SW480 (cell line): ENCODE measurements at regions not wholly inside any gene's neighbourhood (a gene's known extent, or its start where the extent isn't known, plus 50 kb on each side); places are given as distances from the start of the nearest gene placed in this dataset.
A peak's percentile ranks its signal among the peaks of the same experiment; 100 is the strongest.

Experiments used
- DNase-seq: peaks from one replicate; pipeline ENCODE4 v3.0.0-alpha.2; 2016; ENCODE audit warnings: low spot score

DNA sequence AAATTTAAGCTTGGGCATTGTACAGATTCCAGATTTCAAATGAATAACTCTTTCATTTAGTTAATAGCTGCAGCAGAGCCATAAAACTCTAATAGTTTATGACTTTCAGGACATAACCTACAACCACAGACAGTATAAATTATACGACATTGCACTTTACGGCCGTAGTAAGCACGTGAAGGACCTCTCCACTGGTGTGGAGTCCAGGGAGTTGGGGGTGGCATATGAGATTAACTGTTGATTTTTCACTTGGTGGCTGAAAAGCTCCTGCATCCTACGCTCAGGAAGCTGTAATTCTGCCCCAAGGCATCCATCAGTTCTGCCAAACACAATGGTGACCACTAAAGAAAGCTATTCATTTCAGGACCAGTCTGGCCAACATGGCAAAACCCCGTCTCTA is 376.2 kb downstream of the SOX11 start:
- DNase-seq = peak; percentile 11

DNA sequence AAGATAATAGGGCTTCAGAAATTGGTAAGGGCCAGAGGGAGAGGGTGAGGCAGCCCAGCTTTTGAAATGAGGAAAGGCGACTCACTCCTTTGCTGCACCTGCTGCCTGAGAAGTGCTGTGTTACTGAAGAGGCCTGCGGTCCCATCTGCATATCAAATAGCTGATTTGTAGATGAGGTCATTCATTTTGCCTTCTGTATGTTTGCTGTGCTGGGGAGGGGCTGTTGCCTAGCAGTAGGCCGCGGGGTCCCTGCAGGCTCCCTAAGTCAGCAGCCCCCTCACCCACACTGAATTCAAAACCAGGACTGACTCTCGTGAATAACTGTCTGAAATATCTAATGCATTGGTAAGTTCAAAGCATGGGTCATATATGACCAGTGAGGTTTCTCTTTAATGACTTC is 377.2 kb downstream of the SOX11 start:
- DNase-seq = peak; percentile 32

DNA sequence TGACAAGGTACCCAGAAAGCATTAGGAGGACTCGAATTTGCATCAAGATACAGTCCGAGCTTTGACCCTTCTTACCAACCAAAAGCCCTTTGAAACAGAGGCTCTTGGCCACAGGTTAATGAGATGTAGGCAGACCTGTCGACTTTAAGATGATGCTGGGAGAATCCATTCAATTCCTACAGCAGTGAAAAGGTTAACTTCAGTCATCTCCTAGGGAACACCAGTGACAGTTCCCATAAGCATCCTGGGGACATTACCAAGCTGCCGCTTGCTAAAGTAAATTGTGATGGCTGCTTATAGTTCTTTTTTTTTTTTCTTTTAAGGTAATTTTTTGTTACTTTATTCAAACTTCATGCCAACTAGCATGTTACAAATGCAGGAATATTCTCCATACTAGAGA is 379.3 kb downstream of the SOX11 start:
- DNase-seq = no peak

DNA sequence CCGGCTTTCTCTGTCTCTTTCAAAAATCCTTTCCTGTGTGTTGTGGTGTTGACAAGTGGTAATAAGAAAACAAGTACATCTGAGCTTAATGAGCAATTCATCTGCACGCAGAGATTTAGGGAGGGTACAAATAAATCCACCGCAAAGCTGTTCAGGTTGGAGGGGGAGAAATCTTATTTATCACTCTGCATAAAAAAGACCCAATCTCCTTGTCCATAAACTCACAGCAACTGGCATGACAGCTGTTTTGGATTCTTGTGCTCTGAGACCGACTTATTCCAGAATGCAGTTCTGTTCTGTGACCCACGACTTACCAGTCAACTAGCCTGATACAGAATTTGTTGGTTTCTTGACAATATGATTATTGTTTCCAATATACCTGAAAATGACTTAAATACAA is 380.1 kb downstream of the SOX11 start:
- DNase-seq = no peak

DNA sequence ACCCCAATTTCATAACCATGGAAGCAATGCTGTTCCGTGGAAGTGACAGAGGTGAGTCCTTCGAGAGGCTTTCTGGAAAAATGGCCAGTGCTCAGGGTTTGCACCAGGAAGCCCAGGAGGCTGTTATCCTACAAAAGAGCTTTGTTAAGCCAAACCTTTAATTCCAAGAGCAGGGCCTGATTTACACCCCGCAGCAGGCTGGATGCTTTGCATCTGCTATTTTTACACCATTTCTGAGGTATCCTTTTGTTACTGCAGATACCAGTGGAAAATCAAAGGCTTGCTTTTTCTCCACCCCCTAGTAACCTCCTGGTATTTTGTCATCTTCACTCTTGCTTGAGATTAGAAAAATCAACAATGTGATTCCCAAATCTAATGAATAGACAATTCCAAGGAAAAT is 380.6 kb downstream of the SOX11 start:
- no peak for DNase-seq

DNA sequence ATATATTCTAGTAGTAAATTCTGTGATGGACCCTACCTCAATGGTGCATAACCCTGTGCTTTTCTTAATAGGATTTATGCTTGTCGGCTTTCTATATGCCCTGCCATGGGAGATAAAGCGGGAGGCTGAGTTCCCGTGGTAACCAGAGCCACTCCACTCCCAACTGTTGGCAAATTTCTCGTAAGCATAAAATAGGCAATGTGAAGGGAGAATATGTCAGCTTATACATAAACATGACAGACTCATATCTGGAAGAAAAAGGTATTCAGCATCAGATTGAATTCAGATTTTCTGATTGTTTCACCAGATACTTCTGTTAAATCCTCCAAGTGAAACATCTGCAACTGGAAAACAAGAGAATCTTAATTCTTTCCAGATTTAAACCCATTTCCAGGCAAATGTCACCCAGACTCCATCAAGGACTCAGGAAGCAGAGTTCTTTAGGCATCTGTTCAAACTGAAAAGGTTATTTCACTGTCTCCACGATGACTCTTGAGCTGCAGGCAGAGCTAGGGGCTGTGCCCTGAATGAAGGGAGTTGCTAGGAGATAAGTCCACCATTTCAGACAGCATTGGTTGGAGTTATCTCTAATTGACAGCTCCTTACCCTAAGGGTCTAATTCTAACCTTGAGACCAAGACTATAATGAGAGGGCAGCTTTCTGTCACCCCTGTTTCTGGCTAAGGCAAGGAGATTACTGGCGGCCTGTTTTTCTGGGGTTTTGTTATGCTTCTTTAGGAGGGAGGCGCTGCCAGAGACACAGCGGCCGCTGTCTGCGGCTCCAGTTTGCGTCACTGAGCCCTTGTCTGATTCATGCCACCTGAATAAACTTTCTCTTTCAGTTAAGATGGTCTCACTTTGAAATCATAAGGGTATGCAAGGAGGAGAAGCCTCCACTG is 381.3 kb downstream of the SOX11 start:
- no peak for DNase-seq

DNA sequence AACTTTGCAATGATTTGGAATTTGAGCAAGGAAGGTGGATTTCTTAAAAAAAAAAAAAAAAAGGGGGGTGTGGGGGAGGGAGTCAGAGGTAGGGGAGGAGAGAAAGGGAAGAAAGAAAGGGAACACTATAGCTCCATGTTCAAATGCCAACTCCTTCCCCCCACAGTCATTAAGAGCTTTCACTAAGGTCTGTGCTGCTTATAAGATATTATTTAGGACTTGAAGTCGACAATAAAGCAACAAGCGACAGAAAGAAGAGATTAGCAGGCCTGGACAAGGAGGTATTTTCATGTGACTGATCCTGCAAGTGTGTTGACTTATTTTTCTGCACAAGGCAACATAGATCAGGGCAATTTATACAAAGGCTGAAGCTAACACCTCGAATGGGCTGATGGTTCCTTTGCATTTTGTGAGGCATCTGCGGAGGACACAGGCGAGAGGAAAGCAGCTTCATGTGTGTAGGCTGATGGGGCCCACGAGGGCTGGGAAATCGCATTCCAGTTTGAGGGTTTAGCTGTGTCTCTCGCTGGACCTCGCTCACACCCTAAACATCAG is 382.0 kb downstream of the SOX11 start:
- DNase-seq = no peak

DNA sequence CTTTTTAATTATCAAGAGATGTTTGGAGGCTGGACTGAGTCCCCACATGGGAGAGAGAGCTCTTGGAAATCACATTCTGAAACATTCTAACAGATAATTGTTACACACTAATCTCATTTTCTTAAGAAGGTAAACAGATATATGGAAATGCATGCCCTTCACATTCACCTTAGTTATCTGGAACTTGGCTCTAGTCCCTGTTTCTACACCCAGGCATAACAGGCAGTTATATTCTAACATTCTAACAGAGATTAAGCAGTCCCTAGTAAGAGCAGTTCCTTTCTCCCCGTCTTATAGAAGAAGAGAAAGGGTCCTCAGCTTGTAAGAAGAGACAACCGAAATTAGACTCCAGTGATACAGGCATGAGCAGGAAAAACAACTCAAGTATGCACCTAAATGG is 385.4 kb downstream of the SOX11 start:
- DNase-seq = no peak

DNA sequence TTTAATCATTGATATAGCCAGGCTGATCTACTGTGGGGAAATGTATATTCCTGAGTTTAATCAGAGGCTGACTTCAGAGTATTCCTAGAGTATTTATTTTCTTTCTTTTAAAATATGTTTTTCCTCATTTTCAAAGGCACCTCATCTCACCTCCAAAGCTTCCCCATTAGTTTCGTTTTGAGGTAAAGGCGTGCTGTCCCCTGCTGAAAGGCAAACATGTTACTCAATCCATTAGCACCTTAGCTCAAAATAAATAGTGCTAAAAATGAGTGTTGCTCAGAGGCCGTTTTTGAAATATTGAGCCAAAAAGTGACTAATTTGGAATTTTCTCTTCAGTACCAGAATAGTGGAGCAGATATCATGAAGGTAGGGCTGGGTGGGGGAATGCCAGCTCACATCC is 386.2 kb downstream of the SOX11 start:
- DNase-seq = no peak

DNA sequence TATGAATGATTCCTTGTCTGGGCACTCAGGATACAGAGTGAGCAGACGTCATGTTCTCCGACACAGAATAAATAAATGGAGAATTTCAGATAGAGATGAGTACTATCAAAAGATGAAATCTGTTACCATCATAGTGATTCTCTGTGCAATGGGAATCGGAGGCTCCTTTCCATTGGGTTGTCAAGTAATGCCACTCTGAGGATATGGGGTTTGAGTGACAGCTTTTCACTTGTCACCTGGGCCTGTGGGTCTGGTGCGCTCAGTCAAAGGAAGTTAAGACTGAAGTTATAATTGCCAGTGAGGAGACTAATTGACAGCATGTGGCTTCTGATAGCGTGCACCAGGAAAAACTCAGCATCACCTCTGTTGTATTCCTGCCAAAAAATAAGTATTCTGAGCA is 387.2 kb downstream of the SOX11 start:
- no peak for DNase-seq

DNA sequence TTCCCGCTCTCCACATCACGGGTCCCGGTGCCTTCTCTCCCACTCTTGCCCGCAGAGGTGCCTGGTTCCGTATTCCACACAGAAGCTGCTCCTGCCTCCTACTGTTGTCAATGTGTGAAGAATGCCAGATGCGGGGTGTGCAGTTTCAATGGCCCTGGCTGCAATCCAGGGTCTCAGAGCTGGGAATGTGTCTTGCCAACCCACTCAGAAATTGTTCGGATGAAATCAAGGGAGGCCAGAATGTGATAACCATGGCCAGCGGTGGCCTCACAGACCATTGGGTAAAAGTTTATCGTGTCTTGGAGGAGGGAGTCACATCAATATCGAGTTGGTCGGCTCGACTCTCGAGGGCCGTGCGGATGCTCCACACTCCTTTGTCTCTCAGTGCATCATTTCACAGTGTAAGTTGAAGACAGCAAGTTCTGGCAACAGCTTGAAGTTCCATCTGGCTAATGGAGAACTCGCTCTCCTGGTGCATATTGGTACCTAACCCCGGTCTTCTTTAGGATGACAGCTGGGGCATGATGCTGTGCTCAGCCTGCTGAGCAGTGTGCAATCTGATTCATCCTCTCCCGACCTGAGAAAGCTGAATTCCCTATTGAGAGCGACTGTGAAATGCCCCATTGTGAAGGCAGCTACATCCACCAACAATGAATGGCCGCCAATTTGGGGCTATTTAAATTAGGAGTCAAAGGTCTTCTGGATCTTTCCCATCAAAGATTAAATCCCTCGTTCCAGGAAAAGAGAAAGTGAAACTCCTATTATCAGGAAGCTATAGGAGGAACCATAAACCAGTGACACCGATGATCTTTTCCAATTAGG is 389.0 kb downstream of the SOX11 start:
- DNase-seq = peak; percentile 33

DNA sequence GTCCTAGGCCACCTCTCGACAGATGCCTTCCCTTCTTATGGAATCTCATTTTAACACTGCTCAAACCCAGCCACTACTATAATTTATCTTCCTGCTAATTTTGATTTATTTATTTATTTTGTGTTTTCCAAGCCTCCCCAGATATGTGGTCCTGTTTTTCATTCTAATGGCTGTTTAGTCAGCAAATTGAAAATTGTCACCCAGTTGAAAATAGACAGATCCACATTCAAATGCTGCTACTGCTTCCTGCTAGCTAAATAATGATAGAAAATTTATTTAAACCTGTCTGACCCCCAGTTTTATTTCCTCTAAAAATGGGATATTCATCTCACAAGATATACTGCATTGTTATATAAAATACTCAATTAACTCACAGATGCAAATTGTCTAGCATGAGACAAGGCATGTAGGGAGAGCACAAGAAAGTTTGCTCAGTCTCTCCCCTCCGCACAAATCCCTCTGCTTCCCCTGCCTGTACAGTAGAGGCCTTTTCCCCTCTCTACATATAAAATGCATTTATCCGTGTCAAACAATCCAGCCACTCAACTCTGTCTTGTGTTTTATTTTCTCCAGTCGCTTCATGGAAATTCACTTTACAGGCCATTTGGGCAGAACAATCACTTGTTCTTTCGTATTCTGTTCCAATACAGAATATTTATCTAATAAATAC is 389.9 kb downstream of the SOX11 start:
- no peak for DNase-seq

DNA sequence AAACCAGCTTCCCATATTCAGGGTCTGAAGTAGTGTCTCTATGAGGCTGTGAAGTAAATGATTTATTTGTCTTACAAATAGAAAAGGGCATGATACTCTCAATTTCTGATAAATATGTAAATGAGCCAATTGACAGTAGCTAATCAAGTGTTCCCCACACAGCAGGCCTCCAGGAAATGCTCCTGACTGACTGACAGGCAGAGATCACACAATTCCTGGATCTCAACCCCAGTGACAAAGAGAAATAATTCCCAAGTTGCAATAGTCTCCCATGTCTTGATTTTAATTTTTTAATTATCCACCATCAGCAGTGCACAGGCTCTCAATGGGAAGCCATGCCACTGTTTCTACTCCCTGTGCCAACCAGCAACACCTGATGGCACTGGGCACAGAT is 390.4 kb downstream of the SOX11 start:
- DNase-seq = no peak

DNA sequence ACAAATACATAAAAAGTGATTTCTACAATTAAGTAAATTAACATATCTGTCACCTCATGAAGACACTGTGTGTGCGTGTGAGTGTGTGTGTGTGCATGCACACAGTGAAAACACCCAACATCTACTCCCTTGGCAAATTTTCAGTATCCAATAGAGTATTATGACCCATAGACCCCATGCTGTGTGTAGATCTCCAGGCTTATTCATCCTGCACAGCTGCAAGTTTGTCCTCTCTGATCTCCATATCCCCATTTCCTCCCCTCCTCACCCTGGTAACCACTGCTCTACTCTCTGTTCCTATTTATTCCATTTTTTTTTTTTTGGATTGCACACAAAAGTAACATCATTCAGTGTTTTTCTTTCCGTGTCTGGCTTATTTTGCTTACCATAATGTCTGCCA is 391.0 kb downstream of the SOX11 start:
- no peak for DNase-seq

DNA sequence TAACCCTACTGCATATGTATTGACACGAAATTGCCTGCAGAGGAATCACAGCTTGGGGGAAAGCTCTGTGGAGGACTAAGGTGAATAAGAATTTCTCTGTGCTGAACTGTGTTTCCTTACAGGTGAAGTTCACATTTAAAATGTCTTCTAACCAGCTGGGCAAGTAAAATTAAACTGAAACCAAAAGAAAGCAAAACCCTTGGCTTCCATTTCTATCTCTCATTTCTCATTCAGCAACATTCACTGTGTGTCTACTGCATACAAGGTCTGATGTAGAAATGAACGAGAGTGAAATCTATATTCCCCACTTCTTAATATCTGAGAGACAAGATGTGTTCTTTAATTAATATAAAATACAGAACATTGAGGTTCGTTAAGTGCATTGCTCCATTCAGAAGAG is 397.3 kb downstream of the SOX11 start:
- DNase-seq = no peak

DNA sequence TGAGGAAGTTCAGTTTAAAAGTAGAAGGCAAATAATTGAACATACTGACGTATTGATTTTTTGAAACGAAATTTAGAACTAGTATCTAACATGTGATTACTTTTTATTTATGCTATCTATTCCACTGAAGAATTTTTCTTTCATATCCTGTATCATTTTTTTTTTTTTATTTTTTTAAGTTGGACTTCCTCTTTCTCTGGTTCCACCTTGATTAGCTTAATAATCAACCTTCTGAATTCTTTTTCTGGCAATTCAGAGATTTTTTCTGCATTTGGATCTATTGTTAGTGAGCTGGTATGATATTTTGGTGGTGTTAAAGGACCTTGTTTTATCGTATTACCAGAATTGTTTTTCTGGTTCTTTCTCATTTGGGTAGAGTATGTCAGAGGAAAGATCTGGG is 411.2 kb downstream of the SOX11 start:
- no peak for DNase-seq

DNA sequence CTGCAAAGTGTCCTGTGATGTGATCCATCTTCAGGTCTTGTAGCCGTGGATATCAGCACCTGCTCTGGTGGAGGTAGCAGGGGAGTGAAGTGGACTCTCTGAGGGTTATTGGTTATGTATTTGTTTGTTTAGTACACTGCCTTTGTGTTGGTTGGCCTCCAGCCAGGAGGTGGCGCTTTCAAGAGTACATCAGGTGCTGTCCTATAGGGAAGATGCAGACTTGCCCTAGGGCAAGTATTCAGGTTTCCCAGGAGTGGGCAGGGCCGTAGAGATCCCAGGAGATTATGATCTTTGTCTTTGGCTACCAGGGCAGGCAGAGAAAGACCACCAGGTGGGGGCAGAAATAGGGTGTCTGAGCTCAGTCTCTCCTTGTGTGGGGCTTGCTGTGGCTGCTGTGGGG is 411.8 kb downstream of the SOX11 start:
- DNase-seq = peak; percentile 20

DNA sequence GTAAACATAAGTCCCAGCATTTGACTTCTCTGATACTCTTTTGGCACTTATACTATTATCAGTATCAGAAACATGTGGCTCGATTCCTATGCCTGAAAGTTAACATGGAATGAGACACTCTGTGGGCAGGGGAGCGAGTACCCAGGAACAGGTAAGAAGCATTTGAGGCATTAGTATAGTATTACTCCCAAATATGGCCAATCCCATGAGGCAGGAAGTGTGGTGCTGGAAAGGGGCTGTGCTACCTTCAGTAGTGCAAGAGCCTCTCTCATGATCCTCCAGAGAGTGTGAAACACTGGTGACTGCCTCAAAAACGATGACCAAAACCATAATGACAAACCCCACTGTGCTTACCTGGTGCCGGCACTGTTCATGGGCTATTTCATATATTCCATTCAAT is 415.1 kb downstream of the SOX11 start:
- no peak for DNase-seq

DNA sequence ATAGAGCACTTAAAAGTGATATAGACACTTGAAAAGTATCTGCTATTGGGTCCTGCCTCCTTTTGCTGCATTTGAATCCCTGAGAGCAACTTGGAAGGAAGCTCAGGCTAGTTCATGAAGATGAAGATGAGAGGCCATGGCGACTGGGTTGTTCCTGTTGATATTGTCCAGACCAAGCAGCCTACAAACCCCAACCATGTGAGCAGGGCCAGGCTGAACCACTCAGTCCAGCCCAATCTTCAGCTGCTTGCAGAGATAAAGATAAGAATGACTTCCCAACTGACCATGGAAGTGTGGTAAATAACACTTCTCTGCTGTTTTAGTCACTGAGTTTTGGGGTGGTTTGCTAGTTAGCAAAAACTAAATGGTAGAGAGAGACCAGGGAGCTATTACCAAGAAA is 417.6 kb downstream of the SOX11 start:
- DNase-seq = no peak

DNA sequence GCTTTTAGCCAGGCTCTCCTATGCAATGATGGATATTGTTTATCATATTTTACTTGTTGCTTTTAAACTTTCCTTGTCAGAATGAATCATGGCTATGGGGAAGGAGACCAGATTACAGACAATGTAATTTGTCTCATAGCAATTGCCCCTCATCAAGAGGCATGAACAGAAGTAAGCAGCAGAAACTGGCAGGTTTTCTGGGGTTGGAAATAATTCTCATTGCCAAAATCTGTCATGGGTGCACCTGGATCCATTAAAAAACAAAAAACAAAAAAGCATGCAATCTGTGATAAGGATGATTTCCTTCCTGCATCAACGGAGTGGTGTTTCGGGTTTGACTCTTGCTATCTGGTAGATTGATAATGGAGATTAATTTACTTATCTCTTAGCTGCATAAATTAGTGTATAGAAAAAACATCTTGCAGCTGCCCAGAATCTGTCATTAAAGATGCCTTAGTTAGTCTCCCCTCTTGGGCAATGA is 419.6 kb downstream of the SOX11 start:
- DNase-seq = no peak

DNA sequence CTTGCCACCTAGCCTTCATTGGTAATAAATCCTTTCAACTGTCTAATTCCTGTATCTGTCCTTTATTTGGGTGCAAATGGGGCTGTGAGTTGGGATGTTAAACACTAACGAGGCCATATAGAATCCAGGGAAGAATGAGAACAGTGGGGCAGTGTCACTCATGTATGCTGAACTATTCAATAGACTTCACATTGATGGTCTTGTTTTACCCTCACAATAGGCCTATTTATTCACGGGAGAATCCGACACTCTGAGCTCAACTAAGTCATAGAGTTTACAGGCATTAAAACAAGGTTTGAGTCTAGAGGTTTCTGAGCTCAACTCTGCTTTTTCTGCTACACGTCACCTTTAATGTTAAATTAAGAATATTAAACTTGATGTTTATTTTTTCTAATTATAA is 421.6 kb downstream of the SOX11 start:
- DNase-seq = no peak

DNA sequence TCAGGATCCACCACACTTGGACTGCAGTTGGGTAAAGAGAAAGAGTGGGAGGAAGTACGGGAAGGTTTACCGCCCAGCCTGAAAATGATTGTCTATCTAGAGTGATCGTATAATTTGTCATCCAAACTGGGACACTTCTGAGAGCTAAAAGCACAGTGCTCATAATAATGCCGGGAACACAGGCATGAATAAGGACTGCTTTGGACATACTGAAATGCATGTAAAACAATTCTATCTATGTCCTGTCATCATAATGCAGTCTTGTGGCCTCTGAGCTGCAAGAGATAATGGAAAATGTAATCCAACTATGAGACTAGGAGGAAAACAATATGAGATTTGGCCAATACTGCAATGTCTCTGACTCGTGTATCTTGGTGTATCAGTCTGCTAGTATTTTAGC is 435.5 kb downstream of the SOX11 start:
- DNase-seq = no peak
